GM23338 (cell line): ENCODE measurements at regions not wholly inside any gene's neighbourhood (a gene's known extent, or its start where the extent isn't known, plus 50 kb on each side); places are given as distances from the start of the nearest gene placed in this dataset.

Source experiments
- ATAC-seq: fragments of 200-7000 bp; cut with Tn5 transposase; 3 replicates; pipeline ENCODE4 v1.9.1; 2020
- DNase-seq: peaks from one replicate; pipeline ENCODE4 v3.0.0-alpha.2; 2015; ENCODE audit warnings: low spot score
- H2AFZ ChIP-seq: fragments of 200-600 bp; sonication (generic); 2 replicates; pipeline ENCODE4 v1.8.0; 2016; ENCODE audit warnings: antibody characterized with exemption, mild to moderate bottlenecking, moderate library complexity
- H3F3A ChIP-seq: fragments of 200-600 bp; sonication (generic); replicated peaks from 2 replicates; pipeline ENCODE4 v1.8.0; 2017; ENCODE audit warnings: antibody characterized with exemption, mixed run types, low read depth
- H3K27ac ChIP-seq: fragments of 200-600 bp; sonication (generic); 2 replicates; pipeline ENCODE4 v1.6.1; 2016; ENCODE audit warnings: low read depth
- H3K27me3 ChIP-seq: fragments of 200-600 bp; sonication (generic); 2 replicates; pipeline ENCODE4 v1.8.0; 2016; ENCODE audit warnings: mild to moderate bottlenecking, mixed run types, moderate library complexity; ENCODE audit not compliant: insufficient read depth
- H3K36me3 ChIP-seq: fragments of 200-600 bp; sonication (generic); 2 replicates; pipeline ENCODE4 v1.8.0; 2016; ENCODE audit warnings: mild to moderate bottlenecking; ENCODE audit not compliant: insufficient read depth
- H3K4me1 ChIP-seq: fragments of 200-600 bp; sonication (generic); 2 replicates; pipeline ENCODE4 v1.8.0; 2016; ENCODE audit warnings: mild to moderate bottlenecking, moderate library complexity; ENCODE audit not compliant: insufficient read depth
- H3K4me2 ChIP-seq: fragments of 200-600 bp; sonication (generic); 2 replicates; pipeline ENCODE4 v1.7.1; 2017; ENCODE audit warnings: mixed run types
- H3K4me3 ChIP-seq: fragments of 200-600 bp; sonication (generic); 2 replicates; pipeline ENCODE4 v1.6.1; 2016; ENCODE audit warnings: mixed run types
- H3K79me2 ChIP-seq: fragments of 200-600 bp; sonication (generic); replicated peaks from 2 replicates; pipeline ENCODE4 v1.8.0; 2017; ENCODE audit warnings: mild to moderate bottlenecking; ENCODE audit not compliant: insufficient read depth
- H3K9me2 ChIP-seq: fragments of 200-600 bp; sonication (generic); 2 replicates; pipeline ENCODE4 v1.8.0; 2017; ENCODE audit not compliant: insufficient read depth
- H4K20me1 ChIP-seq: fragments of 200-600 bp; sonication (generic); replicated peaks from 2 replicates; pipeline ENCODE4 v1.8.0; 2017; ENCODE audit warnings: mild to moderate bottlenecking; ENCODE audit not compliant: insufficient read depth
- H3K27ac Mint-ChIP-seq: 2 replicates; pipeline ENCODE4 v1.8.0; 2020; ENCODE audit warnings: inconsistent platforms, mild to moderate bottlenecking, moderate library complexity, mixed read lengths
- H3K27me3 Mint-ChIP-seq: 3 replicates; pipeline ENCODE4 v1.8.0; 2022; ENCODE audit warnings: low read depth, mild to moderate bottlenecking, moderate library complexity, mixed read lengths, inconsistent platforms; ENCODE audit not compliant: insufficient read depth, poor library complexity
- H3K36me3 Mint-ChIP-seq: 3 replicates; pipeline ENCODE4 v1.8.0; 2021; ENCODE audit warnings: low read depth, mild to moderate bottlenecking, inconsistent platforms, moderate library complexity, mixed read lengths
- H3K4me1 Mint-ChIP-seq: 3 replicates; pipeline ENCODE4 v1.8.0; 2020; ENCODE audit warnings: mild to moderate bottlenecking, inconsistent platforms, mixed read lengths
- H3K4me3 Mint-ChIP-seq: 3 replicates; pipeline ENCODE4 v1.8.0; 2021; ENCODE audit warnings: moderate library complexity, mild to moderate bottlenecking, inconsistent platforms, mixed read lengths
- H3K9me3 Mint-ChIP-seq: 3 replicates; pipeline ENCODE4 v1.8.0; 2020; ENCODE audit warnings: moderate library complexity, mild to moderate bottlenecking, inconsistent platforms, mixed read lengths
- CREB1 ChIP-seq: fragments of 250-450 bp; sonication (Bioruptor Pico); IDR thresholded peaks from 2 replicates; pipeline ENCODE4 v1.5.0; 2020; ENCODE audit warnings: low read depth, mild to moderate bottlenecking, moderate library complexity
- EZH2 ChIP-seq: fragments of 200-600 bp; sonication (generic); IDR thresholded peaks from one replicate; pipeline ENCODE4 v1.8.0; 2017; ENCODE audit warnings: antibody characterized with exemption, mild to moderate bottlenecking, low read depth; ENCODE audit not compliant: unreplicated experiment
- EZH2phosphoT487 ChIP-seq: fragments of 200-600 bp; sonication (generic); IDR thresholded peaks from one replicate; pipeline ENCODE4 v1.8.1; 2018; ENCODE audit warnings: antibody characterized with exemption; ENCODE audit not compliant: unreplicated experiment
- JUNB ChIP-seq: IDR thresholded peaks from one replicate; pipeline ENCODE4 v1.6.1; 2016; ENCODE audit warnings: antibody characterized with exemption; ENCODE audit not compliant: unreplicated experiment
- NANOG ChIP-seq: IDR thresholded peaks from 2 replicates; pipeline ENCODE4 v1.6.1; 2016; ENCODE audit warnings: antibody characterized with exemption, borderline replicate concordance
- POLR2AphosphoS5 ChIP-seq: IDR thresholded peaks from 2 replicates; pipeline ENCODE4 v1.6.1; 2016; ENCODE audit warnings: antibody characterized with exemption, low read depth
- STAT1 ChIP-seq: IDR thresholded peaks from one replicate; pipeline ENCODE4 v1.6.1; 2016; ENCODE audit warnings: antibody characterized with exemption; ENCODE audit not compliant: unreplicated experiment
- ZNF114 ChIP-seq: fragments of 250-450 bp; sonication (Bioruptor Pico); IDR thresholded peaks from 2 replicates; pipeline ENCODE4 v1.5.0; 2020; ENCODE audit warnings: mild to moderate bottlenecking, moderate library complexity
- ZNF331 ChIP-seq: fragments of 250-450 bp; sonication (Bioruptor Pico); IDR thresholded peaks from 2 replicates; pipeline ENCODE4 v1.5.0; 2020; ENCODE audit warnings: low read depth, mild to moderate bottlenecking, moderate library complexity
- TF ChIP-seq, protein P1 (sequence below), 2 experiments: fragments of 200-600 bp in 1 of 2; sonication (generic) in 1 of 2; conservative IDR thresholded peaks; 2 replicates each; pipeline versions ENCODE4 v1.5.1 to v1.6.1; 2016 to 2017; ENCODE audit warnings: antibody characterized with exemption in 2 of 2, low read depth in 2 of 2, mild to moderate bottlenecking in 2 of 2, moderate library complexity in 1 of 2
- TF ChIP-seq, protein P2 (sequence below): IDR thresholded peaks from 2 replicates; pipeline ENCODE4 v1.6.1; 2016; ENCODE audit warnings: antibody characterized with exemption
- TF ChIP-seq, protein P3 (sequence below): IDR thresholded peaks from one replicate; pipeline ENCODE4 v1.6.1; 2018; ENCODE audit warnings: antibody characterized with exemption; ENCODE audit not compliant: unreplicated experiment
- TF ChIP-seq, protein P4 (sequence below): fragments of 250-450 bp; sonication (Bioruptor Pico); IDR thresholded peaks from 2 replicates; pipeline ENCODE4 v1.5.0; 2020; ENCODE audit warnings: mild to moderate bottlenecking, moderate library complexity

DNA sequence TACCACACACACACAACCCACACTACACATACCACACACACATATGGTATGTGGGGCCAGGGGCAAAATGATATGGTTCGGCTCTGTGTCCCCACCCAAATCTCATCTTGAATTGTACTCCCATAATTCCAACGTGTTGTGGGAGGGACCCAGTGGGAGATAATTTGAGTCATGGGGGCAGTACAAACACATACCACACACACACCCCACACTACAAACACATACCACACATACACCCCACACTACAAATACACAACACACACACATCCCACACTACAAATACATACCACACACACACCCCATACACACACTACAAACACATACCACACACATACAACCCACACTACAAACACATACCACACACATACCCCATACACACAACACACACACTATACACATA, 117.8 kb downstream of the TTC32 start:
- Mint-ChIP-seq H3K4me1 (peaks cover 27% of the 10 kb centered on the region), H3K4me3 (no peak overlapping the region), H3K9me3 (no peaks in the 10 kb centered on the region), H3K27ac (no peak overlapping the region; the same call in 1 of the 2 replicates), H3K27me3 (peaks cover 6% of the 10 kb centered on the region), H3K36me3 (no peaks in the 10 kb centered on the region)
- no peaks in the 10 kb centered on the region for H3K36me3 ChIP-seq
- no peaks in the 10 kb centered on the region for H3K79me2 ChIP-seq
- H3F3A ChIP-seq, result no peaks in the 10 kb centered on the region
- H3K4me2 ChIP-seq, result no peak overlapping the region
- H3K27ac ChIP-seq, result no peak overlapping the region
- ATAC-seq (no peak), DNase-seq (no peak)
- H3K9me2 ChIP-seq, result peaks cover 3% of the 10 kb centered on the region; the same call in 1 of the 2 replicates
- no peak overlapping the region for H3K4me3 ChIP-seq
- H3K4me1 ChIP-seq, result peaks cover 4% of the 10 kb centered on the region; the same call in 1 of the 2 replicates
- H4K20me1 ChIP-seq, result no peaks in the 10 kb centered on the region
- TF ChIP-seq POLR2AphosphoS5 (no peak), JUNB (no peak), EZH2phosphoT487 (no peak), ZNF331 (CRISPR knock-in tag) (no peak), STAT1 (no peak), NANOG (no peak), CREB1 (CRISPR knock-in tag) (no peak), EZH2 (no peak), ZNF114 (no peak)
- TF ChIP-seq, protein P1, sequence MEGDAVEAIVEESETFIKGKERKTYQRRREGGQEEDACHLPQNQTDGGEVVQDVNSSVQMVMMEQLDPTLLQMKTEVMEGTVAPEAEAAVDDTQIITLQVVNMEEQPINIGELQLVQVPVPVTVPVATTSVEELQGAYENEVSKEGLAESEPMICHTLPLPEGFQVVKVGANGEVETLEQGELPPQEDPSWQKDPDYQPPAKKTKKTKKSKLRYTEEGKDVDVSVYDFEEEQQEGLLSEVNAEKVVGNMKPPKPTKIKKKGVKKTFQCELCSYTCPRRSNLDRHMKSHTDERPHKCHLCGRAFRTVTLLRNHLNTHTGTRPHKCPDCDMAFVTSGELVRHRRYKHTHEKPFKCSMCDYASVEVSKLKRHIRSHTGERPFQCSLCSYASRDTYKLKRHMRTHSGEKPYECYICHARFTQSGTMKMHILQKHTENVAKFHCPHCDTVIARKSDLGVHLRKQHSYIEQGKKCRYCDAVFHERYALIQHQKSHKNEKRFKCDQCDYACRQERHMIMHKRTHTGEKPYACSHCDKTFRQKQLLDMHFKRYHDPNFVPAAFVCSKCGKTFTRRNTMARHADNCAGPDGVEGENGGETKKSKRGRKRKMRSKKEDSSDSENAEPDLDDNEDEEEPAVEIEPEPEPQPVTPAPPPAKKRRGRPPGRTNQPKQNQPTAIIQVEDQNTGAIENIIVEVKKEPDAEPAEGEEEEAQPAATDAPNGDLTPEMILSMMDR (conservative IDR thresholded peaks at IDR 0.05; ENCODE audit: low read depth in 2 of 2), result no peak
- TF ChIP-seq, protein P2, sequence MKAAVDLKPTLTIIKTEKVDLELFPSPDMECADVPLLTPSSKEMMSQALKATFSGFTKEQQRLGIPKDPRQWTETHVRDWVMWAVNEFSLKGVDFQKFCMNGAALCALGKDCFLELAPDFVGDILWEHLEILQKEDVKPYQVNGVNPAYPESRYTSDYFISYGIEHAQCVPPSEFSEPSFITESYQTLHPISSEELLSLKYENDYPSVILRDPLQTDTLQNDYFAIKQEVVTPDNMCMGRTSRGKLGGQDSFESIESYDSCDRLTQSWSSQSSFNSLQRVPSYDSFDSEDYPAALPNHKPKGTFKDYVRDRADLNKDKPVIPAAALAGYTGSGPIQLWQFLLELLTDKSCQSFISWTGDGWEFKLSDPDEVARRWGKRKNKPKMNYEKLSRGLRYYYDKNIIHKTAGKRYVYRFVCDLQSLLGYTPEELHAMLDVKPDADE, result no peak
- TF ChIP-seq, protein P3, sequence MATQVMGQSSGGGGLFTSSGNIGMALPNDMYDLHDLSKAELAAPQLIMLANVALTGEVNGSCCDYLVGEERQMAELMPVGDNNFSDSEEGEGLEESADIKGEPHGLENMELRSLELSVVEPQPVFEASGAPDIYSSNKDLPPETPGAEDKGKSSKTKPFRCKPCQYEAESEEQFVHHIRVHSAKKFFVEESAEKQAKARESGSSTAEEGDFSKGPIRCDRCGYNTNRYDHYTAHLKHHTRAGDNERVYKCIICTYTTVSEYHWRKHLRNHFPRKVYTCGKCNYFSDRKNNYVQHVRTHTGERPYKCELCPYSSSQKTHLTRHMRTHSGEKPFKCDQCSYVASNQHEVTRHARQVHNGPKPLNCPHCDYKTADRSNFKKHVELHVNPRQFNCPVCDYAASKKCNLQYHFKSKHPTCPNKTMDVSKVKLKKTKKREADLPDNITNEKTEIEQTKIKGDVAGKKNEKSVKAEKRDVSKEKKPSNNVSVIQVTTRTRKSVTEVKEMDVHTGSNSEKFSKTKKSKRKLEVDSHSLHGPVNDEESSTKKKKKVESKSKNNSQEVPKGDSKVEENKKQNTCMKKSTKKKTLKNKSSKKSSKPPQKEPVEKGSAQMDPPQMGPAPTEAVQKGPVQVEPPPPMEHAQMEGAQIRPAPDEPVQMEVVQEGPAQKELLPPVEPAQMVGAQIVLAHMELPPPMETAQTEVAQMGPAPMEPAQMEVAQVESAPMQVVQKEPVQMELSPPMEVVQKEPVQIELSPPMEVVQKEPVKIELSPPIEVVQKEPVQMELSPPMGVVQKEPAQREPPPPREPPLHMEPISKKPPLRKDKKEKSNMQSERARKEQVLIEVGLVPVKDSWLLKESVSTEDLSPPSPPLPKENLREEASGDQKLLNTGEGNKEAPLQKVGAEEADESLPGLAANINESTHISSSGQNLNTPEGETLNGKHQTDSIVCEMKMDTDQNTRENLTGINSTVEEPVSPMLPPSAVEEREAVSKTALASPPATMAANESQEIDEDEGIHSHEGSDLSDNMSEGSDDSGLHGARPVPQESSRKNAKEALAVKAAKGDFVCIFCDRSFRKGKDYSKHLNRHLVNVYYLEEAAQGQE, result no peak
- TF ChIP-seq, protein P4, sequence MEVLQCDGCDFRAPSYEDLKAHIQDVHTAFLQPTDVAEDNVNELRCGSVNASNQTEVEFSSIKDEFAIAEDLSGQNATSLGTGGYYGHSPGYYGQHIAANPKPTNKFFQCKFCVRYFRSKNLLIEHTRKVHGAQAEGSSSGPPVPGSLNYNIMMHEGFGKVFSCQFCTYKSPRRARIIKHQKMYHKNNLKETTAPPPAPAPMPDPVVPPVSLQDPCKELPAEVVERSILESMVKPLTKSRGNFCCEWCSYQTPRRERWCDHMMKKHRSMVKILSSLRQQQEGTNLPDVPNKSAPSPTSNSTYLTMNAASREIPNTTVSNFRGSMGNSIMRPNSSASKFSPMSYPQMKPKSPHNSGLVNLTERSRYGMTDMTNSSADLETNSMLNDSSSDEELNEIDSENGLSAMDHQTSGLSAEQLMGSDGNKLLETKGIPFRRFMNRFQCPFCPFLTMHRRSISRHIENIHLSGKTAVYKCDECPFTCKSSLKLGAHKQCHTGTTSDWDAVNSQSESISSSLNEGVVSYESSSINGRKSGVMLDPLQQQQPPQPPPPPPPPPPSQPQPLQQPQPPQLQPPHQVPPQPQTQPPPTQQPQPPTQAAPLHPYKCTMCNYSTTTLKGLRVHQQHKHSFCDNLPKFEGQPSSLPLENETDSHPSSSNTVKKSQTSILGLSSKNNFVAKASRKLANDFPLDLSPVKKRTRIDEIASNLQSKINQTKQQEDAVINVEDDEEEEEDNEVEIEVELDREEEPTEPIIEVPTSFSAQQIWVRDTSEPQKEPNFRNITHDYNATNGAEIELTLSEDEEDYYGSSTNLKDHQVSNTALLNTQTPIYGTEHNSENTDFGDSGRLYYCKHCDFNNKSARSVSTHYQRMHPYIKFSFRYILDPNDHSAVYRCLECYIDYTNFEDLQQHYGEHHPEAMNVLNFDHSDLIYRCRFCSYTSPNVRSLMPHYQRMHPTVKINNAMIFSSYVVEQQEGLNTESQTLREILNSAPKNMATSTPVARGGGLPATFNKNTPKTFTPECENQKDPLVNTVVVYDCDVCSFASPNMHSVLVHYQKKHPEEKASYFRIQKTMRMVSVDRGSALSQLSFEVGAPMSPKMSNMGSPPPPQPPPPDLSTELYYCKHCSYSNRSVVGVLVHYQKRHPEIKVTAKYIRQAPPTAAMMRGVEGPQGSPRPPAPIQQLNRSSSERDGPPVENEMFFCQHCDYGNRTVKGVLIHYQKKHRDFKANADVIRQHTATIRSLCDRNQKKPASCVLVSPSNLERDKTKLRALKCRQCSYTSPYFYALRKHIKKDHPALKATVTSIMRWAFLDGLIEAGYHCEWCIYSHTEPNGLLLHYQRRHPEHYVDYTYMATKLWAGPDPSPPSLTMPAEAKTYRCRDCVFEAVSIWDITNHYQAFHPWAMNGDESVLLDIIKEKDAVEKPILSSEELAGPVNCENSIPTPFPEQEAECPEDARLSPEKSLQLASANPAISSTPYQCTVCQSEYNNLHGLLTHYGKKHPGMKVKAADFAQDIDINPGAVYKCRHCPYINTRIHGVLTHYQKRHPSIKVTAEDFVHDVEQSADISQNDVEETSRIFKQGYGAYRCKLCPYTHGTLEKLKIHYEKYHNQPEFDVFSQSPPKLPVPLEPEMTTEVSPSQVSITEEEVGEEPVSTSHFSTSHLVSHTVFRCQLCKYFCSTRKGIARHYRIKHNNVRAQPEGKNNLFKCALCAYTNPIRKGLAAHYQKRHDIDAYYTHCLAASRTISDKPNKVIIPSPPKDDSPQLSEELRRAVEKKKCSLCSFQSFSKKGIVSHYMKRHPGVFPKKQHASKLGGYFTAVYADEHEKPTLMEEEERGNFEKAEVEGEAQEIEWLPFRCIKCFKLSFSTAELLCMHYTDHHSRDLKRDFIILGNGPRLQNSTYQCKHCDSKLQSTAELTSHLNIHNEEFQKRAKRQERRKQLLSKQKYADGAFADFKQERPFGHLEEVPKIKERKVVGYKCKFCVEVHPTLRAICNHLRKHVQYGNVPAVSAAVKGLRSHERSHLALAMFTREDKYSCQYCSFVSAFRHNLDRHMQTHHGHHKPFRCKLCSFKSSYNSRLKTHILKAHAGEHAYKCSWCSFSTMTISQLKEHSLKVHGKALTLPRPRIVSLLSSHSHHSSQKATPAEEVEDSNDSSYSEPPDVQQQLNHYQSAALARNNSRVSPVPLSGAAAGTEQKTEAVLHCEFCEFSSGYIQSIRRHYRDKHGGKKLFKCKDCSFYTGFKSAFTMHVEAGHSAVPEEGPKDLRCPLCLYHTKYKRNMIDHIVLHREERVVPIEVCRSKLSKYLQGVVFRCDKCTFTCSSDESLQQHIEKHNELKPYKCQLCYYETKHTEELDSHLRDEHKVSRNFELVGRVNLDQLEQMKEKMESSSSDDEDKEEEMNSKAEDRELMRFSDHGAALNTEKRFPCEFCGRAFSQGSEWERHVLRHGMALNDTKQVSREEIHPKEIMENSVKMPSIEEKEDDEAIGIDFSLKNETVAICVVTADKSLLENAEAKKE (CRISPR knock-in tag), result no peak
- no peaks in the 10 kb centered on the region for H3K27me3 ChIP-seq
- no peak overlapping the region for H2AFZ ChIP-seq
